HepG2 (cell line): ENCODE measurements at regions not wholly inside any gene's neighbourhood (a gene's known extent, or its start where the extent isn't known, plus 50 kb on each side); places are given as distances from the start of the nearest gene placed in this dataset.
A peak's percentile ranks its signal among the peaks of the same experiment; 100 is the strongest.

Source experiments
- ATAC-seq: fragments of 200-7000 bp; cut with Tn5 transposase; 3 replicates; pipeline ENCODE4 v1.9.1; 2020; ENCODE audit warnings: mild to moderate bottlenecking, moderate library complexity
- BruUV-seq: library from RNA; stranded (reverse); fragments of 400-500 nt; replicated peaks from 2 replicates; lab custom pipeline; 2021; lab: Mats Ljungman, UMichigan
- CTCF ChIA-PET: fragments of 300-600 bp; formaldehyde crosslinking; extraction: SDS; loops from one replicate; lab custom pipeline; 2021; ENCODE audit warnings: low total read pairs, inconsistent platforms, low intra/inter-chr PET ratio; lab: Yijun Ruan, JAX
- POLR2A ChIA-PET: fragments of 350-600 bp; sonication (Branson Sonifier 250); formaldehyde crosslinking; loops from one replicate; lab custom pipeline; 2020; ENCODE audit warnings: antibody characterized with exemption, inconsistent platforms; lab: Yijun Ruan, JAX
- DNase-seq: peaks from one replicate; pipeline ENCODE4 v3.0.0-alpha.2; 2015; ENCODE audit warnings: low spot score
- FAIRE-seq: peaks from 3 replicates; lab custom pipeline; 2011; peaks lifted over from hg19 to GRCh38; lab: Jason Lieb, UNC
- H2AFZ ChIP-seq: one replicate; pipeline ENCODE4 v1.6.1; 2011; ENCODE audit warnings: low read length, inconsistent platforms
- H3K27ac ChIP-seq: fragments of 300-600 bp; 3 replicates; pipeline ENCODE4 v1.8.0; 2011; ENCODE audit warnings: mixed run types, mild to moderate bottlenecking, mixed read lengths, low read length, inconsistent platforms; ENCODE audit not compliant: insufficient read depth; ENCODE audit errors: extremely low read length
- H3K27me3 ChIP-seq, 2 experiments: fragments of 200-600 bp in 1 of 2; 2 replicates in 1 of 2; 3 replicates in 1 of 2; pipeline versions ENCODE4 v1.6.0 to v1.8.0; 2011; ENCODE audit warnings: low read length in 2 of 2, mild to moderate bottlenecking in 2 of 2, moderate library complexity in 2 of 2, inconsistent platforms in 1 of 2; ENCODE audit not compliant: insufficient read depth in 2 of 2, control insufficient read depth in 1 of 2
- H3K36me3 ChIP-seq, 2 experiments: fragments of 200-600 bp in 1 of 2; replicated peaks in 1 of 2; 2 replicates in 1 of 2; 3 replicates in 1 of 2; pipeline versions ENCODE4 v1.5.1 to v1.8.0; 2011; ENCODE audit warnings: low read length in 2 of 2, inconsistent platforms in 1 of 2; ENCODE audit not compliant: insufficient read depth in 2 of 2, control insufficient read depth in 1 of 2
- H3K4me1 ChIP-seq: 2 replicates; pipeline ENCODE4 v1.5.1; 2012; ENCODE audit warnings: low read length, inconsistent platforms; ENCODE audit not compliant: insufficient read depth
- H3K4me2 ChIP-seq: 2 replicates; pipeline ENCODE4 v1.6.0; 2011; ENCODE audit warnings: low read depth, low read length, inconsistent platforms
- H3K4me3 ChIP-seq, 3 experiments: fragments of 200-600 bp in 1 of 3; sonication (generic), shearing (Covaris generic) in 1 of 3; replicated peaks in 1 of 3; 2 replicates each; pipeline ENCODE4 v1.5.1; 2011 to 2016; ENCODE audit warnings: low read length in 3 of 3, inconsistent platforms in 2 of 3, low read depth in 2 of 3, mild to moderate bottlenecking in 2 of 3, control low read depth in 1 of 3, mixed read lengths in 1 of 3; ENCODE audit not compliant: insufficient read depth in 1 of 3
- H3K79me2 ChIP-seq: one replicate; pipeline ENCODE4 v1.6.1; 2011; ENCODE audit warnings: low read length, inconsistent platforms; ENCODE audit not compliant: insufficient read depth
- H3K9ac ChIP-seq: 2 replicates; pipeline ENCODE4 v1.6.0; 2011; ENCODE audit warnings: mild to moderate bottlenecking, low read depth, low read length, inconsistent platforms; ENCODE audit not compliant: insufficient read depth
- H3K9me3 ChIP-seq: 2 replicates; pipeline ENCODE4 v1.5.1; 2012; ENCODE audit warnings: mild to moderate bottlenecking, low read length
- H4K20me1 ChIP-seq: 2 replicates; pipeline ENCODE4 v1.6.0; 2011; ENCODE audit warnings: inconsistent platforms, mild to moderate bottlenecking, low read length, moderate library complexity; ENCODE audit not compliant: insufficient read depth
- ATF7 ChIP-seq, 2 experiments: fragments of 450-650 bp in 1 of 2; sonication (generic) in 1 of 2; formaldehyde crosslinking in 1 of 2; IDR thresholded peaks; 2 replicates each; pipeline versions ENCODE4 v1.4.0 to v1.6.1; 2016 to 2020; ENCODE audit warnings: antibody characterized with exemption in 1 of 2, mild to moderate bottlenecking in 1 of 2, missing genetic modification reagents in 1 of 2
- CEBPB ChIP-seq: IDR thresholded peaks from 2 replicates; pipeline ENCODE4 v1.6.1; 2011; ENCODE audit warnings: low read depth, low read length, improper control_type of control experiment, borderline replicate concordance
- CSRNP2 ChIP-seq: sonication (generic); formaldehyde crosslinking; conservative IDR thresholded peaks from 2 replicates; pipeline ENCODE4 v1.8.0; 2022; ENCODE audit warnings: low read depth, missing genetic modification reagents
- ERF ChIP-seq: IDR thresholded peaks from 2 replicates; pipeline ENCODE4 v1.6.1; 2018; ENCODE audit warnings: missing biosample characterization, missing genetic modification reagents
- GABPA ChIP-seq, 2 experiments: IDR thresholded peaks; 2 replicates each; pipeline ENCODE4 v1.6.1; 2011 to 2016; ENCODE audit warnings: low read depth in 2 of 2, low read length in 1 of 2, missing biosample characterization in 1 of 2, missing genetic modification characterization in 1 of 2
- KDM4B ChIP-seq: sonication (generic); formaldehyde crosslinking; IDR thresholded peaks from 2 replicates; pipeline ENCODE4 v1.4.0; 2020; ENCODE audit warnings: missing genetic modification reagents
- MLXIP ChIP-seq: sonication (generic); formaldehyde crosslinking; IDR thresholded peaks from 2 replicates; pipeline ENCODE4 v1.9.0; 2021; ENCODE audit warnings: missing genetic modification reagents, borderline replicate concordance
- MTF1 ChIP-seq: sonication (generic); formaldehyde crosslinking; IDR thresholded peaks from 2 replicates; pipeline ENCODE4 v1.5.0; 2020; ENCODE audit warnings: missing genetic modification reagents
- NR2F6 ChIP-seq, 2 experiments: IDR thresholded peaks; 2 replicates each; pipeline ENCODE4 v1.6.1; 2016; ENCODE audit warnings: antibody characterized with exemption in 1 of 2, mild to moderate bottlenecking in 1 of 2
- REL ChIP-seq: sonication (generic); formaldehyde crosslinking; conservative IDR thresholded peaks from 2 replicates; pipeline ENCODE4 v1.8.0; 2022; ENCODE audit warnings: mild to moderate bottlenecking, missing genetic modification reagents, moderate library complexity
- SMARCC2 ChIP-seq: fragments of 450-650 bp; IDR thresholded peaks from 2 replicates; pipeline ENCODE4 v1.6.1; 2017; ENCODE audit warnings: antibody characterized with exemption, mild to moderate bottlenecking
- SNRNP70 ChIP-seq: fragments of 200-400 bp; formaldehyde crosslinking; IDR thresholded peaks from 2 replicates; pipeline ENCODE4 v1.6.1; 2017; ENCODE audit warnings: mild to moderate bottlenecking, low read depth, low read length, moderate library complexity
- SYNCRIP ChIP-seq: fragments of 200-400 bp; formaldehyde crosslinking; IDR thresholded peaks from 2 replicates; pipeline ENCODE4 v1.6.1; 2018; ENCODE audit warnings: mild to moderate bottlenecking, low read depth, low read length; ENCODE audit not compliant: insufficient read depth
- TBX2 ChIP-seq: sonication (generic); formaldehyde crosslinking; IDR thresholded peaks from 2 replicates; pipeline ENCODE4 v1.5.0; 2020; ENCODE audit warnings: missing genetic modification reagents, mild to moderate bottlenecking, borderline replicate concordance
- ZNF121 ChIP-seq: sonication (generic); formaldehyde crosslinking; IDR thresholded peaks from 2 replicates; pipeline ENCODE4 v1.5.0; 2020; ENCODE audit warnings: mild to moderate bottlenecking, missing genetic modification reagents
- WGBS: methylation state at CpG from one replicate; pipeline ENCODE4 v1.1.6; 2017; ENCODE audit warnings: low lambda C conversion rate; 5-methylcytosine and 5-hydroxymethylcytosine counted together
- in situ Hi-C: cut with HindIII; loops from 2 replicates; pipeline ENCODE4 v1.10.0; 2017; ENCODE audit warnings: low pct_unique_long_range_greater_than_20kb; ENCODE audit not compliant: extremely low pct_ligation_motif_present
- intact Hi-C: fragments of 100-400 bp; cut with micrococcal nuclease; formaldehyde crosslinking; loops from one replicate; pipeline ENCODE4 v1.10.0; 2022; ENCODE audit not compliant: unreplicated experiment

- Histone ChIP-seq H3K4me3 (no peak overlapping the region), H3K9ac (no peak overlapping the region), H3K9me3 (no peaks in the 10 kb centered on the region), H3K79me2 (no peaks in the 10 kb centered on the region), H4K20me1 (no peaks in the 10 kb centered on the region), H3K27ac (no peak overlapping the region), H3K4me1 (no peaks in the 10 kb centered on the region), H3K36me3 (no peaks in the 10 kb centered on the region), H3K27me3 (no peaks in the 10 kb centered on the region; a peak in 1 of 5 replicates), H3K4me2 (no peak overlapping the region), H2AFZ (no peak overlapping the region)
- 27% methylated on average over 5 of the region's 5 CpGs for WGBS
- FAIRE-seq (no peak), DNase-seq (no peak), ATAC-seq (no peak)
- POLR2A ChIA-PET, result no interaction called here
- intact Hi-C loops, result no loop called here
- TF ChIP-seq GABPA (IDR thresholded peaks at IDR 0.05; ENCODE audit: low read depth, low read length), result no peak
- no peak for TF ChIP-seq GABPA (CRISPR knock-in tag; IDR thresholded peaks at IDR 0.05; ENCODE audit: low read depth)
- peak; percentile 39; the same call in 1 of the 2 replicates for TF ChIP-seq CEBPB
- CTCF ChIA-PET, result no interaction called here
- in situ Hi-C loops, result no loop called here
- BruUV-seq, result no TSS peak
These were observed 100.5 kb downstream of the AIPL1 start for GRCh38 chr17:6334386-6334785.

- no peak for DNase-seq
- no peaks in the 10 kb centered on the region for H3K79me2 ChIP-seq
- no peaks in the 10 kb centered on the region for H3K9me3 ChIP-seq
- no peak for ATAC-seq
- intact Hi-C loops, result no loop called here
- ChIA-PET CTCF (no interaction called here), POLR2A (no interaction called here)
- in situ Hi-C loops, result no loop called here
- whole genome bisulfite sequencing, result 0% methylated on average over 1 of the region's 2 CpGs
- no peak overlapping the region for H3K4me3 ChIP-seq
- no peaks in the 10 kb centered on the region; a peak in 2 of 5 replicates for H3K27me3 ChIP-seq
- TF ChIP-seq REL, result no peak
- no peak for TF ChIP-seq CSRNP2
- TF ChIP-seq ERF (CRISPR knock-in tag), result no peak
- no peak for TF ChIP-seq SYNCRIP
- no peak for TF ChIP-seq TBX2 (CRISPR knock-in tag)
- no peak for TF ChIP-seq SMARCC2
- no peak for TF ChIP-seq ZNF121 (CRISPR knock-in tag)
- TF ChIP-seq ATF7 (IDR thresholded peaks at IDR 0.05), result no peak
- TF ChIP-seq ATF7 (CRISPR knock-in tag; IDR thresholded peaks at IDR 0.05), result no peak
- TF ChIP-seq SNRNP70, result no peak
- TF ChIP-seq NR2F6 (IDR thresholded peaks at IDR 0.05), result no peak
- TF ChIP-seq NR2F6 (CRISPR knock-in tag; IDR thresholded peaks at IDR 0.05), result no peak
- TF ChIP-seq MTF1 (CRISPR knock-in tag), result no peak
- no peak for TF ChIP-seq MLXIP (CRISPR knock-in tag)
- TF ChIP-seq KDM4B (CRISPR knock-in tag), result no peak
- no peak overlapping the region for H3K9ac ChIP-seq
- H3K4me2 ChIP-seq, result no peak overlapping the region
- no peaks in the 10 kb centered on the region for H3K4me1 ChIP-seq
- H3K27ac ChIP-seq, result no peak overlapping the region
- no peak for FAIRE-seq
- H4K20me1 ChIP-seq, result no peaks in the 10 kb centered on the region
- no peak overlapping the region for H2AFZ ChIP-seq
- no TSS peak for BruUV-seq
- H3K36me3 ChIP-seq, result no peaks in the 10 kb centered on the region
These were observed 104.0 kb downstream of the AIPL1 start for GRCh38 chr17:6330936-6331335.
